ENCODE measurements at regions not wholly inside any gene's neighbourhood (a gene's known extent, or its start where the extent isn't known, plus 50 kb on each side); places are given as distances from the start of the nearest gene placed in this dataset.

GRCh38 chr18:3328532-3328931 is 66.6 kb downstream of the MYL12B start:
- in situ Hi-C loops (cut with HindIII; ENCODE audit: extremely low pct_ligation_motif_present, low pct_unique_long_range_greater_than_20kb) = no loop called here
- Histone ChIP-seq H3K79me2 (ENCODE audit: insufficient read depth, low read length) (no peaks in the 10 kb centered on the region), H3K4me1 (ENCODE audit: insufficient read depth, low read length) (no peaks in the 10 kb centered on the region), H3K4me3 (replicated peaks in 1 of 3; ENCODE audit: insufficient read depth in 1 of 3, low read depth in 2 of 3, low read length in 3 of 3) (no peak overlapping the region), H2AFZ (ENCODE audit: low read length) (no peak overlapping the region), H4K20me1 (ENCODE audit: insufficient read depth, low read length) (no peaks in the 10 kb centered on the region), H3K27ac (ENCODE audit: extremely low read length, insufficient read depth, low read length) (no peak overlapping the region), H3K27me3 (ENCODE audit: control insufficient read depth in 1 of 2, insufficient read depth in 2 of 2, low read length in 2 of 2) (peaks cover 0 to 4% of the 10 kb centered on the region in 2 experiments; a peak in 2 of 5 replicates), H3K36me3 (replicated peaks in 1 of 2; ENCODE audit: control insufficient read depth in 1 of 2, insufficient read depth in 2 of 2, low read length in 2 of 2) (no peaks in the 10 kb centered on the region), H3K9ac (ENCODE audit: insufficient read depth, low read depth, low read length) (no peak overlapping the region), H3K9me3 (ENCODE audit: low read length) (no peaks in the 10 kb centered on the region), H3K4me2 (ENCODE audit: low read depth, low read length) (no peak overlapping the region)
- TF ChIP-seq MNT (IDR thresholded peaks at IDR 0.05) (0 out of 2 replicates have a peak, but pooled peaks have one; percentile 6), ZSCAN20 (CRISPR knock-in tag; IDR thresholded peaks at IDR 0.05; ENCODE audit: borderline replicate concordance) (no peak)
- intact Hi-C loops (cut with micrococcal nuclease; ENCODE audit: unreplicated experiment) = no loop called here
- WGBS (ENCODE audit: low lambda C conversion rate) = 0% methylated on average over 1 of the region's 1 CpG
- FAIRE-seq (no peak), DNase-seq (ENCODE audit: low spot score) (no peak), ATAC-seq (no peak)
- POLR2A ChIA-PET = no interaction called here
- CTCF ChIA-PET (ENCODE audit: low intra/inter-chr PET ratio, low total read pairs) = no interaction called here
- BruUV-seq (replicated peaks) = no TSS peak

- WGBS (ENCODE audit: low lambda C conversion rate) = 40% methylated on average over 5 of the region's 5 CpGs
- Histone ChIP-seq H3K79me2 (ENCODE audit: insufficient read depth, low read length) (no peaks in the 10 kb centered on the region), H3K9me3 (ENCODE audit: low read length) (no peaks in the 10 kb centered on the region), H3K27me3 (ENCODE audit: control insufficient read depth in 1 of 2, insufficient read depth in 2 of 2, low read length in 2 of 2) (peaks cover 0 to 4% of the 10 kb centered on the region in 2 experiments; a peak in 2 of 5 replicates), H3K36me3 (replicated peaks in 1 of 2; ENCODE audit: control insufficient read depth in 1 of 2, insufficient read depth in 2 of 2, low read length in 2 of 2) (no peaks in the 10 kb centered on the region), H3K9ac (ENCODE audit: insufficient read depth, low read depth, low read length) (no peak overlapping the region), H4K20me1 (ENCODE audit: insufficient read depth, low read length) (no peaks in the 10 kb centered on the region), H3K4me1 (ENCODE audit: insufficient read depth, low read length) (no peaks in the 10 kb centered on the region), H2AFZ (ENCODE audit: low read length) (no peak overlapping the region), H3K4me3 (replicated peaks in 1 of 3; ENCODE audit: insufficient read depth in 1 of 3, low read depth in 2 of 3, low read length in 3 of 3) (no peak overlapping the region), H3K4me2 (ENCODE audit: low read depth, low read length) (no peak overlapping the region), H3K27ac (ENCODE audit: extremely low read length, insufficient read depth, low read length) (no peak overlapping the region)
- ATAC-seq = no peak
- no peak for DNase-seq (ENCODE audit: low spot score)
- ChIA-PET POLR2A (no interaction called here), CTCF (ENCODE audit: low intra/inter-chr PET ratio, low total read pairs) (no interaction called here)
- no peak for FAIRE-seq
- in situ Hi-C loops (cut with HindIII; ENCODE audit: extremely low pct_ligation_motif_present, low pct_unique_long_range_greater_than_20kb) = no loop called here
- intact Hi-C loops (cut with micrococcal nuclease; ENCODE audit: unreplicated experiment) = no loop called here
- BruUV-seq (replicated peaks) = no TSS peak
- TF ChIP-seq ZNF550 (CRISPR knock-in tag; IDR thresholded peaks at IDR 0.05; ENCODE audit: borderline replicate concordance) (no peak), ZBED4 (CRISPR knock-in tag; IDR thresholded peaks at IDR 0.05; ENCODE audit: borderline replicate concordance) (no peak), BATF2 (CRISPR knock-in tag; IDR thresholded peaks at IDR 0.05) (no peak), PHB2 (IDR thresholded peaks at IDR 0.05; ENCODE audit: partially characterized antibody) (no peak), YEATS2 (CRISPR knock-in tag; IDR thresholded peaks at IDR 0.05; ENCODE audit: borderline replicate concordance) (no peak), MLX (CRISPR knock-in tag; IDR thresholded peaks at IDR 0.05) (no peak), HOXA3 (CRISPR knock-in tag; IDR thresholded peaks at IDR 0.05) (no peak), ARHGAP35 (CRISPR knock-in tag; IDR thresholded peaks at IDR 0.05; ENCODE audit: borderline replicate concordance) (no peak)
- TF ChIP-seq, protein P1, sequence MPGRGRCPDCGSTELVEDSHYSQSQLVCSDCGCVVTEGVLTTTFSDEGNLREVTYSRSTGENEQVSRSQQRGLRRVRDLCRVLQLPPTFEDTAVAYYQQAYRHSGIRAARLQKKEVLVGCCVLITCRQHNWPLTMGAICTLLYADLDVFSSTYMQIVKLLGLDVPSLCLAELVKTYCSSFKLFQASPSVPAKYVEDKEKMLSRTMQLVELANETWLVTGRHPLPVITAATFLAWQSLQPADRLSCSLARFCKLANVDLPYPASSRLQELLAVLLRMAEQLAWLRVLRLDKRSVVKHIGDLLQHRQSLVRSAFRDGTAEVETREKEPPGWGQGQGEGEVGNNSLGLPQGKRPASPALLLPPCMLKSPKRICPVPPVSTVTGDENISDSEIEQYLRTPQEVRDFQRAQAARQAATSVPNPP (CRISPR knock-in tag; IDR thresholded peaks at IDR 0.05) = no peak
Measured at GRCh38 chr18:3329471-3329870, 67.5 kb downstream of the MYL12B start.
